ENCODE measurements at regions not wholly inside any gene's neighbourhood (a gene's known extent, or its start where the extent isn't known, plus 50 kb on each side); places are given as distances from the start of the nearest gene placed in this dataset.

- no peak for TF ChIP-seq CTCF (IDR thresholded peaks at IDR 0.05; ENCODE audit: low read length)
- no peak for TF ChIP-seq EZH2 (IDR thresholded peaks at IDR 0.05; ENCODE audit: borderline replicate concordance, low read length)
Observed at GRCh38 chr12:46442239-46442638, 69.7 kb upstream of the SLC38A2 start.
